ENCODE measurements at regions not wholly inside any gene's neighbourhood (a gene's known extent, or its start where the extent isn't known, plus 50 kb on each side); places are given as distances from the start of the nearest gene placed in this dataset.

DNA sequence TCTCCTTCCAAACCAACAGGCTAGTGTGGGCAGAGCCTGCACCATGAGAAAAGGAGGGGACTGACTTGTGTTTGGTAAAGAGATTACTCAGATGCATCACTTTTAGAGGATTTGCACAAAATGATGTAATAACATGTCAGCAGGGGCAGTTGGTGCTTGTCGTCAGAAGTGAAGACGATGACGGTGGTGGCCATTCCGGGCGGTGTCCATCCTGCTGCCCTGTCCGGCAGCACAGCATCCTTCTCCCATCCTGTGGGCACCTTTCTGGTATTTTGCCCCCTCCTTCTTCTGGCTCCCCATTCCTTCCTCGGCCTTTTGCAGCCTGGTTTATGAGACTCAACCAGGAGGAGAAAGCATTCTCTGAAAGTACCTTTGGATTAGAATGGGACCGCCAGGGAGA is 160.1 kb downstream of the TEX29 start:
- no peak for TF ChIP-seq JUND (IDR thresholded peaks at IDR 0.05; ENCODE audit: low read depth)
- in situ Hi-C loops (cut with HindIII; ENCODE audit: low pct_unique_long_range_greater_than_20kb, low sequenced_read_pairs), result no loop called here
- no peak for DNase-seq (ENCODE audit: low read depth in 1 of 2, low spot score in 1 of 2)

DNA sequence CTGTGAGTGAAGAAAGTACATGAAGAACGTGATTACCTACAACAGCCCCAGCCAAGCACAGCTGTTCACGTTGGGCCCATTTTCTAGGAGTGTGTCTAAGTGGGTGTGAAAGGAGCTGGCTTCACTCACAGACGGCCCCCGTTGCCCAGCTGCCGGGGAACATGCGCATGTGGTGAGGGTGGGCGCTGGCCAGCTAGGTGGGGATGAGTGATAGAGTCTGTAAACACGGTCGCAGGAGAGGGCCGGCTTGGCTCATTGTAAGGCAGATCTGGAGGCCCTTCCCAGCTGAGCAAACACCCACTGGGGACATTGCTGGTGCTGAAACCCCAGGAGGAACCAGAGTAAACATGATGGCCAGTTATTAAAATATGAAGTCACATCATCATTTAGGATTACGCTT is 160.5 kb downstream of the TEX29 start:
- no peak for TF ChIP-seq JUND (IDR thresholded peaks at IDR 0.05; ENCODE audit: low read depth)
- no peak for DNase-seq (ENCODE audit: low read depth in 1 of 2, low spot score in 1 of 2)
- in situ Hi-C loops (cut with HindIII; ENCODE audit: low pct_unique_long_range_greater_than_20kb, low sequenced_read_pairs), result no loop called here

GRCh38 chr13:111482126-111482525 is 161.7 kb downstream of the TEX29 start:
- in situ Hi-C loops (cut with HindIII; ENCODE audit: low pct_unique_long_range_greater_than_20kb, low sequenced_read_pairs), result no loop called here
- TF ChIP-seq JUND (IDR thresholded peaks at IDR 0.05; ENCODE audit: low read depth), result no peak
- DNase-seq (ENCODE audit: low read depth in 1 of 2, low spot score in 1 of 2), result no peak

DNA sequence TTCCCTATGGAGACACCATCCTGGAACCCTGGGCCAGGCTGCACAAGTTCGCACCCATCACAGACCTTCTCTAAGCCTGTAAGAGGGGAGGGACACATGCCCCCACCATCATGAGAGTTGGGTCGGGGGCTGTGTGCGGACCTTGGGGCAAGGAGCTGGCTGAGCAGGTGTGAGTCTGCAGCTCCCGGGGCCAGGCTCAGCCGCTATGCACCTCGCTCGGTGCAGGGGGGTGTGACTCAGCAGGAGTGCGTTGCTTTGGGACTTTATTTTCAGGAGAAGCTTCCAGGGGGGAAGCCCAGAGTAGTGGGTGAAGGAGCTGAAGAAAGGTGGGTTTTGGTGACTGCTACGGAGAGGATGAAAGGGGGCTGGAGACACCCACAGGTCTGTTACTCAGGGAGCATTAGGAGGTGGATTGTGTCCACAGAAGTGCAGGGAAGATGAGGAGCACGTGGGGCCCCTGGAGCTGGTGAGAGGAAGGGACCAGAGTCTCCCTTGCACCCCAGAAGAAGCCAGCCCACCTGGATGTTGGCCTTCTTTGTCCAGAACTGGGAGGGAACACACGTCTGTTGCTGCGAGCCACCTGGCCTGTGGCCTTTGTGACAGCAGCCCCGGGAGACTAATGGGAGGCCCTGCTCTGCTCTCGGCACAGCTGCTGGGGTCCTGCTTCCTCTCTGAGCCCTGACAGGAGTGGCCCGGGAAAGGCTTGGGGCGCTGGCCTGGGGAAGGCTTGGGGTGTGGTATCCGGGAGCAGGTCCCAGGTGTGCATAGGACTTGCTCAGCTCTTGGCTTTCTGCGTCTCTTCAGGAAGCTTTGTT is 162.6 kb downstream of the TEX29 start:
- DNase-seq (ENCODE audit: low read depth in 1 of 2, low spot score in 1 of 2), result no peak
- TF ChIP-seq JUND (IDR thresholded peaks at IDR 0.05; ENCODE audit: low read depth), result no peak
- in situ Hi-C loops (cut with HindIII; ENCODE audit: low pct_unique_long_range_greater_than_20kb, low sequenced_read_pairs), result no loop called here

DNA sequence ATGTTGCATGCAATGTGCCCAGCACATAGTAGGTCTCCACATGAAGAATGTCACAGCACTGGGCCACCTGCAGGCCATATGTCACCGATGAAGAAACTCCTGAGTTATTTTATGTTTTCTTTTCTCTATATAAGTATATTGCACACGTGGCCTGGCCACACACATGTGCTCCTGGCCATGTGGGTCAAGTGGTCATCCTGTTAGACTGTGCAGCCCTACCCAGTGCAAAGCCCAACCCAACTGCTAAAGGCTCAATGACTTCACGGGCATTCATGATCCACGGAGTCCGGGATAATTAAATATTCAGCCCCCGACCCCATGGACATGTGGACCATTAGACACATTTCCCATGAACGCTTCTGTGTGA is 163.2 kb downstream of the TEX29 start:
- DNase-seq (ENCODE audit: low read depth in 1 of 2, low spot score in 1 of 2), result no peak
- in situ Hi-C loops (cut with HindIII; ENCODE audit: low pct_unique_long_range_greater_than_20kb, low sequenced_read_pairs), result no loop called here
- TF ChIP-seq JUND (IDR thresholded peaks at IDR 0.05; ENCODE audit: low read depth), result no peak

DNA sequence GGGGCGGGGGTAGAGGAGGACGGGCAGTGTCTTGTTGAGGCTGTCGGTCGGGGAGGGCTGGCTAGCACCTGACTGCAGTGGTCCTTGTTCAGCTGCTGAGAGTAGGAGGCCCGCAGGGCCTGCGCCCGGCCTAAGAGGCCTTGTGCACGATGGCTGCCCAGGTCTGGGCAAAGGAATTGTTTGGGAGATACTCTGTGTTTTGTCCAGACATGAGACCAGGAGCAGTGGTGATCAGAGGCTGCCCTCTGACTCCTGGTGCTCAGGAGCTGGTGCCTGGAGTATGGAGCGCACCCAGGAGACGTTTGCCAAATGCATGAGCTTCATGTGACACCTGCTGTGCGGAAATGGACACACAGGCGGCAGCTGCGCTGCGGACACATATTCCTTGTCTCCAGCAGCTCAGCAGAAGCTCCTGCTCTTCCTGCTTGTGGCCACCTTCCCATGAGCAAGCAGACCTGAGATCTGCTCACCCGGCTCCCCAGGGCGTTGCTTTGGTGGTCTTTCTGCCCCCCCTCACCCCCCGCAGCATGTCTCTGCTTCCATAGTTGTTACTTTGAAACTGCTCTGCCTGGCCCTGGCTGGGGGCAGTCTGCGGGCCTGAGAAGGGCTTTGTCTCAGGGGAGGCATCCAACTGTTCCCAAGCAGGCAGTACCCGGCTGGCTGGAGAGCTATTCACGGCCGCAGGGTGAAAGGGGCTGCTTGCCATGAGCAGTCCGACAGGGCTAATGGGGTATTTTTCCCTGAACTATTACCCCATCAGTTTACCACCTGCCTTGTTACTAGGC is 163.9 kb downstream of the TEX29 start:
- TF ChIP-seq JUND (IDR thresholded peaks at IDR 0.05; ENCODE audit: low read depth), result no peak
- DNase-seq (ENCODE audit: low read depth in 1 of 2, low spot score in 1 of 2), result peak in 1 of 2 experiments; percentile 3
- in situ Hi-C loops (cut with HindIII; ENCODE audit: low pct_unique_long_range_greater_than_20kb, low sequenced_read_pairs), result no loop called here

- DNase-seq (ENCODE audit: low read depth in 1 of 2, low spot score in 1 of 2), result no peak
- no peak for TF ChIP-seq JUND (IDR thresholded peaks at IDR 0.05; ENCODE audit: low read depth)
- in situ Hi-C loops (cut with HindIII; ENCODE audit: low pct_unique_long_range_greater_than_20kb, low sequenced_read_pairs), result no loop called here
These were observed 164.5 kb downstream of the TEX29 start for GRCh38 chr13:111484959-111485358.

DNA sequence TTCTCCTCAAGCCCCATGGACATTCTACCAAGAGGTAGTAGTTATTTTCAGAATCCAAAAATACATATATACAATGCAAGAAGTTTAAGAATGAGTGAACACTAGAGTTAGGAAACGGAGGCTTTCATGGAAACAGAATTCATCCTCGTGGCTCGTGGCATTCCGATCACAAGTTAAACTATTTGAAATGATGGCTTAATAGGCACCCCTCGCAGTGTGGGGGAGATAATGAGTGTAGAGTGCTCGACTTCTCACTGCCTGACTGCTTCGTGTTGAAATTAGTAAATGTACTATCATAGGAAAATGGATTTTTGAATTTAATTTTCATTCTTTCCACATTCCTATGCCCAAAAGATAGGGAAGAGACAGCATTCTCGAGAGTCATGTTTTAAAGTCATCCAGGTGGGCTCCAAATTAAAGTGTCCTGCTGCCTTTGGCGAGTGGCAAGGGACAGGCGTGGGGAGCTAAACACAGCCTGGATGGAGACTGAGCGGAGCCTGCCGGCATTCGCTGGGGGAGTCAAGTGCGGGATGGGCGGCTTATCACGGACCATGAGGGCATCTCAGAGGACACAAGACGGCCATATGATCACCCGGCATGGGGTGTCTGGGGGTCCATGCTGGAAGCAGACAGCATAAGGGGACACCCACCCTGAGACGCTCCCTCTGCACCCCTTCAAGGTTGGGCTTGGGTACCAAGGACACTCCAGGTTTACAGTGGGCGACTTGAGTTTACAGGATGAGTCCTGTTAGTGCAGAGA is 165.2 kb downstream of the TEX29 start:
- no peak for DNase-seq (ENCODE audit: low read depth in 1 of 2, low spot score in 1 of 2)
- in situ Hi-C loops (cut with HindIII; ENCODE audit: low pct_unique_long_range_greater_than_20kb, low sequenced_read_pairs), result no loop called here
- TF ChIP-seq JUND (IDR thresholded peaks at IDR 0.05; ENCODE audit: low read depth), result no peak

GRCh38 chr13:111486331-111486730 is 165.9 kb downstream of the TEX29 start:
- in situ Hi-C loops (cut with HindIII; ENCODE audit: low pct_unique_long_range_greater_than_20kb, low sequenced_read_pairs), result no loop called here
- no peak for TF ChIP-seq JUND (IDR thresholded peaks at IDR 0.05; ENCODE audit: low read depth)
- DNase-seq (ENCODE audit: low read depth in 1 of 2, low spot score in 1 of 2), result no peak

- no peak for TF ChIP-seq JUND (IDR thresholded peaks at IDR 0.05; ENCODE audit: low read depth)
- no peak for DNase-seq (ENCODE audit: low read depth in 1 of 2, low spot score in 1 of 2)
- in situ Hi-C loops (cut with HindIII; ENCODE audit: low pct_unique_long_range_greater_than_20kb, low sequenced_read_pairs), result no loop called here
These were observed 166.4 kb downstream of the TEX29 start for GRCh38 chr13:111486801-111487200.

GRCh38 chr13:111488486-111489132 is 168.2 kb downstream of the TEX29 start:
- in situ Hi-C loops (cut with HindIII; ENCODE audit: low pct_unique_long_range_greater_than_20kb, low sequenced_read_pairs), result no loop called here
- TF ChIP-seq JUND (IDR thresholded peaks at IDR 0.05; ENCODE audit: low read depth), result no peak
- DNase-seq (ENCODE audit: low read depth in 1 of 2, low spot score in 1 of 2), result no peak

- TF ChIP-seq JUND (IDR thresholded peaks at IDR 0.05; ENCODE audit: low read depth), result no peak
- in situ Hi-C loops (cut with HindIII; ENCODE audit: low pct_unique_long_range_greater_than_20kb, low sequenced_read_pairs), result no loop called here
- DNase-seq (ENCODE audit: low read depth in 1 of 2, low spot score in 1 of 2), result no peak
These were observed 168.9 kb downstream of the TEX29 start for GRCh38 chr13:111489301-111489700.

Measured in T47D (cell line).